GM12878 (cell line): ENCODE measurements at regions not wholly inside any gene's neighbourhood (a gene's known extent, or its start where the extent isn't known, plus 50 kb on each side); places are given as distances from the start of the nearest gene placed in this dataset.
A peak's percentile ranks its signal among the peaks of the same experiment; 100 is the strongest.

Experiments
- ATAC-seq: fragments of 200-7000 bp; cut with Tn5 transposase; 3 replicates; pipeline ENCODE4 v1.9.1; 2020; ENCODE audit warnings: mild to moderate bottlenecking, moderate library complexity
- BruUV-seq: library from RNA; stranded (reverse); fragments of 400-500 nt; replicated peaks from 2 replicates; lab custom pipeline; 2021; lab: Mats Ljungman, UMichigan
- CTCF ChIA-PET: fragments of 300-600 bp; sonication (Branson Sonifier 250); formaldehyde crosslinking; extraction: SDS; loops from one replicate; lab custom pipeline; 2021; ENCODE audit warnings: inconsistent platforms; lab: Yijun Ruan, JAX
- POLR2A ChIA-PET: fragments of 350-600 bp; formaldehyde crosslinking; extraction: SDS; loops from one replicate; lab custom pipeline; 2021; ENCODE audit warnings: inconsistent platforms; lab: Charles Lee
- RAD21 ChIA-PET: fragments of 300-600 bp; sonication (Branson Sonifier 250); formaldehyde crosslinking; loops from one replicate; lab custom pipeline; 2023; ENCODE audit warnings: antibody characterized with exemption; ENCODE audit not compliant: unreplicated experiment; lab: Charles Lee
- SMC1A ChIA-PET: fragments of 300-600 bp; sonication (Branson Sonifier 250); formaldehyde crosslinking; loops from one replicate; lab custom pipeline; 2023; ENCODE audit not compliant: unreplicated experiment, uncharacterized antibody; lab: Charles Lee
- DNase-seq: peaks from one replicate; pipeline ENCODE4 v3.0.0-alpha.2; 2011; ENCODE audit warnings: low read depth, low spot score
- FAIRE-seq: peaks from 3 replicates; lab custom pipeline; 2011; peaks lifted over from hg19 to GRCh38; lab: Jason Lieb, UNC
- H2AFZ ChIP-seq: 2 replicates; pipeline ENCODE4 v1.6.0; 2011; ENCODE audit warnings: low read depth, low read length, control low read depth; ENCODE audit not compliant: control insufficient read depth
- H3K27ac ChIP-seq: 2 replicates; pipeline ENCODE4 v1.5.1; 2011; ENCODE audit warnings: control low read depth; ENCODE audit not compliant: control insufficient read depth, insufficient read depth
- H3K27me3 ChIP-seq, 2 experiments: replicated peaks in 1 of 2; 2 replicates each; pipeline versions ENCODE4 v1.6.0 to v1.6.1; 2011; ENCODE audit warnings: low read length in 1 of 2; ENCODE audit not compliant: control insufficient read depth in 2 of 2, insufficient read depth in 2 of 2
- H3K36me3 ChIP-seq, 2 experiments: 2 replicates each; pipeline ENCODE4 v1.5.1; 2011; ENCODE audit warnings: low read length in 1 of 2; ENCODE audit not compliant: control insufficient read depth in 2 of 2, insufficient read depth in 2 of 2
- H3K4me1 ChIP-seq: 2 replicates; pipeline ENCODE4 v1.6.1; 2011; ENCODE audit warnings: mild to moderate bottlenecking, low read length, moderate library complexity, mixed read lengths; ENCODE audit not compliant: control insufficient read depth, insufficient read depth
- H3K4me2 ChIP-seq: 2 replicates; pipeline ENCODE4 v1.6.0; 2011; ENCODE audit warnings: control low read depth; ENCODE audit not compliant: control insufficient read depth, insufficient read depth
- H3K4me3 ChIP-seq: fragments of 200-600 bp; sonication (generic); 2 replicates; pipeline ENCODE4 v1.5.1; 2016
- H3K79me2 ChIP-seq: 2 replicates; pipeline ENCODE4 v1.6.0; 2011; ENCODE audit warnings: low read length; ENCODE audit not compliant: control insufficient read depth, insufficient read depth
- H3K9ac ChIP-seq: 2 replicates; pipeline ENCODE4 v1.8.0; 2011; ENCODE audit warnings: low read length, control low read depth, mixed read lengths; ENCODE audit not compliant: control insufficient read depth, insufficient read depth
- H3K9me3 ChIP-seq: replicated peaks from 3 replicates; pipeline ENCODE4 v1.5.1; 2011; ENCODE audit warnings: mild to moderate bottlenecking, low read length; ENCODE audit not compliant: control insufficient read depth, insufficient read depth
- H4K20me1 ChIP-seq: 2 replicates; pipeline ENCODE4 v1.6.0; 2011; ENCODE audit not compliant: control insufficient read depth, insufficient read depth
- LARP7 ChIP-seq: fragments of 450-650 bp; IDR thresholded peaks from 2 replicates; pipeline ENCODE4 v1.6.1; 2017; ENCODE audit warnings: mild to moderate bottlenecking
- MAX ChIP-seq: IDR thresholded peaks from 2 replicates; pipeline ENCODE4 v1.6.1; 2012; ENCODE audit warnings: low read depth, low read length, improper control_type of control experiment
- TAF1 ChIP-seq: IDR thresholded peaks from 2 replicates; pipeline ENCODE4 v1.6.1; 2011; ENCODE audit warnings: mild to moderate bottlenecking, low read depth, low read length, borderline replicate concordance
- ZBTB40 ChIP-seq: fragments of 450-650 bp; IDR thresholded peaks from 2 replicates; pipeline ENCODE4 v1.6.1; 2016; ENCODE audit warnings: mild to moderate bottlenecking, moderate library complexity, borderline replicate concordance
- ZNF24 ChIP-seq: fragments of 450-650 bp; IDR thresholded peaks from 2 replicates; pipeline ENCODE4 v1.6.1; 2017; ENCODE audit warnings: antibody characterized with exemption, mild to moderate bottlenecking
- WGBS: methylation state at CpG from one replicate; pipeline ENCODE4 v1.1.6; 2016; ENCODE audit warnings: low lambda C conversion rate; ENCODE audit not compliant: insufficient replicate concordance, insufficient coverage; ENCODE audit errors: missing lambda C conversion rate; 5-methylcytosine and 5-hydroxymethylcytosine counted together
- in situ Hi-C: fragments of 300-500 bp; cut with MboI; formaldehyde crosslinking; loops from 9 replicates; pipeline ENCODE4 v1.14.3; 2018; ENCODE audit warnings: mixed read lengths
- intact Hi-C: fragments of 100-400 bp; cut with micrococcal nuclease; formaldehyde crosslinking; loops from one replicate; pipeline ENCODE4 v1.14.2; 2022; ENCODE audit not compliant: unreplicated experiment

GRCh38 chr6:28719275-28719940 is 193.7 kb downstream of the GPX5 start:
- ChIA-PET SMC1A (interaction anchor here (1.1 to 1.6 kb wide), 2 partner anchors 9 to 143 kb away, joined by 3 to 4 read pairs; no protein-coding TSS in a partner anchor), POLR2A (interaction anchor here (0.6 kb wide), 1 partner anchor 43 kb away, joined by 3 read pairs; no protein-coding TSS in a partner anchor), RAD21 (no interaction called here), CTCF (interaction anchor here (1.6 kb wide), 1 partner anchor 9 kb away, joined by 5 read pairs; no protein-coding TSS in a partner anchor)
- ATAC-seq: peak; percentile 48; the same call in 2 of the 3 replicates
- Histone ChIP-seq H3K9me3 (no peaks in the 10 kb centered on the region), H3K4me2 (no peak overlapping the region), H3K9ac (no peak overlapping the region), H3K4me3 (no peak overlapping the region), H3K27ac (no peak overlapping the region), H2AFZ (no peak overlapping the region), H3K79me2 (no peaks in the 10 kb centered on the region), H4K20me1 (no peaks in the 10 kb centered on the region), H3K4me1 (no peaks in the 10 kb centered on the region), H3K36me3 (no peaks in the 10 kb centered on the region), H3K27me3 (no peaks in the 10 kb centered on the region)
- DNase-seq: no peak
- in situ Hi-C loops: no loop called here
- no TSS peak for BruUV-seq
- TF ChIP-seq ZNF24 (0 out of 2 replicates have a peak, but pooled peaks have one; percentile 16), TAF1 (no peak), MAX (no peak), LARP7 (no peak), ZBTB40 (no peak)
- no peak for FAIRE-seq
- intact Hi-C loops: no loop called here
- 0% methylated on average over 11 of the region's 11 CpGs for WGBS
